PC-3 (cell line): ENCODE measurements at regions not wholly inside any gene's neighbourhood (a gene's known extent, or its start where the extent isn't known, plus 50 kb on each side); places are given as distances from the start of the nearest gene placed in this dataset.

Experiments used
- ATAC-seq: fragments of 200-7000 bp; cut with Tn5 transposase; 2 replicates; pipeline ENCODE4 v1.9.1; 2020; ENCODE audit warnings: mild to moderate bottlenecking, moderate library complexity
- BruUV-seq: library from RNA; stranded (reverse); fragments of 400-500 nt; replicated peaks from 2 replicates; lab custom pipeline; 2021; lab: Mats Ljungman, UMichigan
- CTCF ChIA-PET: fragments of 300-600 bp; sonication (Branson Sonifier 250); formaldehyde crosslinking; loops from one replicate; lab custom pipeline; 2022; ENCODE audit warnings: antibody characterized with exemption; lab: Charles Lee
- POLR2A ChIA-PET: fragments of 300-600 bp; sonication (Branson Sonifier 250); formaldehyde crosslinking; loops from one replicate; lab custom pipeline; 2022; ENCODE audit warnings: antibody characterized with exemption; ENCODE audit not compliant: unreplicated experiment; lab: Charles Lee
- DNase-seq: peaks from one replicate; pipeline ENCODE4 v3.0.0-alpha.2; 2015
- H2AFZ ChIP-seq: fragments of 300-600 bp; sonication (generic); 2 replicates; pipeline ENCODE4 v1.6.0; 2016; ENCODE audit warnings: antibody characterized with exemption, low read length
- H3F3A ChIP-seq: fragments of 300-600 bp; sonication (generic); one replicate; pipeline ENCODE4 v1.6.0; 2017; ENCODE audit warnings: antibody characterized with exemption, low read length, control low read depth, mild to moderate bottlenecking; ENCODE audit not compliant: unreplicated experiment
- H3K27ac ChIP-seq: fragments of 300-600 bp; sonication (generic); 2 replicates; pipeline ENCODE4 v1.5.1; 2016; ENCODE audit warnings: mild to moderate bottlenecking, low read length
- H3K27me3 ChIP-seq: fragments of 300-600 bp; sonication (generic); 2 replicates; pipeline ENCODE4 v1.6.1; 2016; ENCODE audit warnings: low read length, mixed read lengths
- H3K36me3 ChIP-seq: fragments of 300-600 bp; sonication (generic); 2 replicates; pipeline ENCODE4 v1.6.1; 2016; ENCODE audit warnings: low read depth, mixed run types, low read length, mixed read lengths
- H3K4me1 ChIP-seq: fragments of 300-600 bp; sonication (generic); 2 replicates; pipeline ENCODE4 v1.5.1; 2016; ENCODE audit warnings: low read length; ENCODE audit not compliant: insufficient read depth
- H3K4me2 ChIP-seq: fragments of 300-600 bp; sonication (generic); 2 replicates; pipeline ENCODE4 v1.6.0; 2016; ENCODE audit warnings: low read length
- H3K4me3 ChIP-seq: fragments of 300-600 bp; sonication (generic); 2 replicates; pipeline ENCODE4 v1.5.1; 2016; ENCODE audit warnings: mild to moderate bottlenecking, low read length, mixed read lengths
- H3K79me2 ChIP-seq: fragments of 300-600 bp; sonication (generic); 2 replicates; pipeline ENCODE4 v1.6.1; 2017; ENCODE audit warnings: low read length, mixed read lengths
- H3K9ac ChIP-seq: fragments of 300-600 bp; sonication (generic); 2 replicates; pipeline ENCODE4 v1.6.0; 2016; ENCODE audit warnings: mild to moderate bottlenecking, low read length
- H3K9me2 ChIP-seq: fragments of 300-600 bp; sonication (generic); replicated peaks from 2 replicates; pipeline ENCODE4 v1.6.1; 2016; ENCODE audit warnings: mixed run types, low read length, mixed read lengths
- H3K9me3 ChIP-seq: fragments of 300-600 bp; sonication (generic); 2 replicates; pipeline ENCODE4 v1.6.1; 2016; ENCODE audit warnings: low read length, mixed read lengths
- H4K20me1 ChIP-seq: fragments of 300-600 bp; sonication (generic); 2 replicates; pipeline ENCODE4 v1.6.1; 2016; ENCODE audit warnings: low read length, mixed read lengths
- CTCF ChIP-seq: fragments of 300-600 bp; sonication (generic); conservative IDR thresholded peaks from 2 replicates; pipeline ENCODE4 v1.5.1; 2017; ENCODE audit warnings: antibody characterized with exemption, low read depth, mild to moderate bottlenecking, low read length
- EZH2 ChIP-seq: fragments of 300-600 bp; sonication (generic); IDR thresholded peaks from one replicate; pipeline ENCODE4 v1.6.1; 2017; ENCODE audit warnings: antibody characterized with exemption, mild to moderate bottlenecking, low read length; ENCODE audit not compliant: unreplicated experiment
- EZH2phosphoT487 ChIP-seq: fragments of 300-600 bp; sonication (generic); IDR thresholded peaks from 2 replicates; pipeline ENCODE4 v1.6.1; 2018; ENCODE audit warnings: mild to moderate bottlenecking, antibody characterized with exemption, low read length, borderline replicate concordance
- intact Hi-C: fragments of 100-400 bp; cut with micrococcal nuclease; formaldehyde crosslinking; loops from 2 replicates; pipeline ENCODE4 v1.9.0; 2023

DNA sequence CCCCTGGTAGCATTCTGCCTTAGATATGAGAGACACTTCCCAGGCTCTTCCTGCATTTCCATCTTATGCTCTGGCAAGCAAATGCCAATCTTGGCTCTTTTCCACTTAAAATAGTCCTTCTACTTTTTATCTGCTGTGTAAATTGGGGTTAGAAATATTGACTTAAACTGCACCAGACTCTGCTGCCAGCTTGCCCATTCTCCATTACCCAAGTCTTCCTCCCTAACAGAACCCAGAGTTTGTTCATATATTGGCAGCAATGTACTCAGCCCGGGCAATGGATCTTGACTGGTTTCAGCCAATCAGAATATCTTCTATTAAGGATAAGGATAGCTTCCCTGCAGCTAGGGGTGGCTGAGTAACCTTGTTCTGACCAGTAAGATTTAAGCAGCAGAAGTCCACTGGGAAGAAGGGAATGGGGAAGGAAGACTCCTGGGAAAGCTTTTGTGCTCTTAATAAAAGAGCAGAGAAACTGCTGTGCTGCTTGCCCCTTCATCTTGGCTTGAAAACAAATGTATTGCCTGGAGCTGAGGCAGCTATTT lies 177.1 kb downstream of the KCNRG start:
- H3K9me2 ChIP-seq, result no peaks in the 10 kb centered on the region
- no peaks in the 10 kb centered on the region for H3F3A ChIP-seq
- no peaks in the 10 kb centered on the region for H3K4me1 ChIP-seq
- intact Hi-C loops, result no loop called here
- H3K36me3 ChIP-seq, result no peaks in the 10 kb centered on the region; the same call in 1 of the 2 replicates
- no peaks in the 10 kb centered on the region for H3K27me3 ChIP-seq
- no peak overlapping the region for H3K9ac ChIP-seq
- H4K20me1 ChIP-seq, result no peaks in the 10 kb centered on the region
- no peak overlapping the region for H2AFZ ChIP-seq
- no peak overlapping the region for H3K4me2 ChIP-seq
- no peak overlapping the region for H3K4me3 ChIP-seq
- no peak for ATAC-seq
- no peaks in the 10 kb centered on the region for H3K79me2 ChIP-seq
- no peak for DNase-seq
- H3K9me3 ChIP-seq, result no peaks in the 10 kb centered on the region
- BruUV-seq, result no TSS peak
- ChIA-PET POLR2A (no interaction called here), CTCF (no interaction called here)
- H3K27ac ChIP-seq, result no peak overlapping the region
- TF ChIP-seq CTCF (no peak), EZH2phosphoT487 (no peak), EZH2 (no peak)

DNA sequence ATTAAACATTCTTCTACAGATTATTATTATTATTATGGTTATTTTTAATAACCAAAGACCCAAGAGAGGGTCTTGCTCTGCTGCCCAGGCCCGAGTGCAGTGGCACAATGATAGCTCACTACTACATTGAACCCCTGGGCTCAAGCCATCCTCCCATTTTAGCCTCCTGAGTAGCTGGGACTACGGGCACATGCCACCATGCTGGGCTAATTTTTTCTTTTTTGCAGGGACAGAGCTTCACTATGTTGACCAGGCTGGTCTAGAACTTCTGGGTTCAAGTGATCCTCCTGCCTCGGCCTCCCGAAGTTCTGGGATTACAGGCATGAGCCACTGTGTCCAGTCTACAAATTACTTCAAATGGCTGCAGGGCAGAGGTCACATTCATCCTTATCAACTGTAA lies 179.8 kb downstream of the KCNRG start:
- no peaks in the 10 kb centered on the region for H4K20me1 ChIP-seq
- POLR2A ChIA-PET, result no interaction called here
- no peak overlapping the region for H3K4me2 ChIP-seq
- H3K79me2 ChIP-seq, result no peaks in the 10 kb centered on the region
- H3K4me1 ChIP-seq, result peaks cover 10% of the 10 kb centered on the region
- TF ChIP-seq CTCF (no peak), EZH2phosphoT487 (no peak), EZH2 (no peak)
- H3K9me2 ChIP-seq, result no peaks in the 10 kb centered on the region
- ATAC-seq (no peak), DNase-seq (no peak)
- BruUV-seq, result no TSS peak
- H3K4me3 ChIP-seq, result no peak overlapping the region
- no peaks in the 10 kb centered on the region for H3K36me3 ChIP-seq
- no peaks in the 10 kb centered on the region for H3K9me3 ChIP-seq
- no peaks in the 10 kb centered on the region for H3F3A ChIP-seq
- CTCF ChIA-PET, result no interaction called here
- H2AFZ ChIP-seq, result no peak overlapping the region
- no peak overlapping the region for H3K9ac ChIP-seq
- H3K27me3 ChIP-seq, result no peaks in the 10 kb centered on the region
- no peak overlapping the region for H3K27ac ChIP-seq
- intact Hi-C loops, result no loop called here

DNA sequence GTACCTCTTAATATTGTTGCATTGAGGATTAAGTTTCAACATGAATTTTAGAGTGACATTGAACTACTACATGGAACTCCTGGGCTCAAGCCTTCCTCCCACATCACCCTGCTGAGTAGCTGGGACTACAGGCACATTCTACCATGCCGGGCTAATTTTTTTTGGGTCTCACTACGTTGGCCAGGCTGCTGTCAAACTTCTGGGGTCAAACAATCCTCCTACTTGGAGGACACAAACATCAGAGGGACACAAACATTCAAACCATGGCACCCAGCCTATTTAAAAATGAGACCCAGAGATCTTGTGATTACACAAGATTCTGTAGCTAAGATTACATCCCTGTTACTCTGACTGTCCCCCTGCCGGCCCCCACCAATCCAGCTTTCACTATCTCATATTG lies 180.9 kb downstream of the KCNRG start:
- H3K9me2 ChIP-seq, result no peaks in the 10 kb centered on the region
- ATAC-seq (no peak), DNase-seq (no peak)
- no peaks in the 10 kb centered on the region for H3F3A ChIP-seq
- TF ChIP-seq CTCF (no peak), EZH2 (no peak), EZH2phosphoT487 (no peak)
- no peaks in the 10 kb centered on the region for H3K36me3 ChIP-seq
- intact Hi-C loops, result no loop called here
- no peak overlapping the region for H2AFZ ChIP-seq
- no peaks in the 10 kb centered on the region for H3K27me3 ChIP-seq
- POLR2A ChIA-PET, result no interaction called here
- H3K9me3 ChIP-seq, result no peaks in the 10 kb centered on the region
- no peak overlapping the region for H3K4me2 ChIP-seq
- no TSS peak for BruUV-seq
- H3K4me3 ChIP-seq, result no peak overlapping the region
- no peaks in the 10 kb centered on the region for H4K20me1 ChIP-seq
- no peaks in the 10 kb centered on the region for H3K79me2 ChIP-seq
- peaks cover 10% of the 10 kb centered on the region for H3K4me1 ChIP-seq
- no peak overlapping the region for H3K9ac ChIP-seq
- no peak overlapping the region for H3K27ac ChIP-seq
- CTCF ChIA-PET, result no interaction called here
